ENCODE measurements at regions not wholly inside any gene's neighbourhood (a gene's known extent, or its start where the extent isn't known, plus 50 kb on each side); places are given as distances from the start of the nearest gene placed in this dataset.

- dilution Hi-C loops (cut with MboI; ENCODE audit: extremely low pct_ligation_motif_present, low sequenced_read_pairs) (no loop called here), intact Hi-C loops (cut with micrococcal nuclease) (no loop called here)
- no peak overlapping the region for H3K4me3 ChIP-seq (replicated peaks in 1 of 3; ENCODE audit: insufficient read depth in 1 of 3, low read depth in 1 of 3, low read length in 3 of 3)
- no TSS peak for BruUV-seq (replicated peaks)
- H3K9ac ChIP-seq (replicated peaks; ENCODE audit: extremely low read depth, insufficient read depth, low read length) = no peak overlapping the region
- no peaks in the 10 kb centered on the region for H3K36me3 ChIP-seq (ENCODE audit: control insufficient read depth in 2 of 2, extremely low read depth in 1 of 2, insufficient read depth in 2 of 2, low read length in 2 of 2)
- H3K4me1 ChIP-seq (ENCODE audit: control insufficient read depth, extremely low read depth, insufficient read depth, low read length) = no peaks in the 10 kb centered on the region
- no peak overlapping the region for H2AFZ ChIP-seq (ENCODE audit: low read depth, low read length)
- no peaks in the 10 kb centered on the region for H3K79me2 ChIP-seq (ENCODE audit: control insufficient read depth, insufficient read depth, low read length)
- CTCF ChIA-PET = no interaction called here
- no peaks in the 10 kb centered on the region for H4K20me1 ChIP-seq (replicated peaks; ENCODE audit: control insufficient read depth, extremely low read depth, insufficient read depth, low read length)
- no peaks in the 10 kb centered on the region for H3K9me3 ChIP-seq (replicated peaks; ENCODE audit: control insufficient read depth, insufficient read depth, low read length)
- no peaks in the 10 kb centered on the region for H3K27me3 ChIP-seq (ENCODE audit: control insufficient read depth in 2 of 2, insufficient read depth in 2 of 2, low read length in 2 of 2)
- FAIRE-seq = no peak
- POLR2A ChIA-PET = no interaction called here
- no peak overlapping the region for H3K27ac ChIP-seq (ENCODE audit: insufficient read depth, low read depth, low read length)
- no peak for DNase-seq (ENCODE audit: low read depth, low spot score)
- H3K4me2 ChIP-seq (ENCODE audit: insufficient read depth, low read length) = no peak overlapping the region
- TF ChIP-seq MAX (IDR thresholded peaks at IDR 0.05; ENCODE audit: insufficient read depth, insufficient read length) (no peak), GATA2 (IDR thresholded peaks at IDR 0.05; ENCODE audit: insufficient read depth, insufficient read length, low read depth, low read length) (no peak), FOS (IDR thresholded peaks at IDR 0.05; ENCODE audit: borderline replicate concordance, insufficient read depth, low read length) (no peak), MYC (IDR thresholded peaks at IDR 0.05; ENCODE audit: low read depth, low read length) (no peak), JUN (IDR thresholded peaks at IDR 0.05; ENCODE audit: borderline replicate concordance, insufficient read depth, insufficient read length, low read depth) (no peak), EZH2 (IDR thresholded peaks at IDR 0.05; ENCODE audit: borderline replicate concordance, low read depth, low read length, severe bottlenecking) (no peak), POLR2AphosphoS5 (IDR thresholded peaks at IDR 0.05; ENCODE audit: insufficient read depth, low read depth, low read length) (no peak), CTCF (IDR thresholded peaks at IDR 0.05; ENCODE audit: extremely low read depth in 1 of 2, insufficient read depth in 1 of 2, low read depth in 1 of 2, low read length in 2 of 2) (no peak), POLR2A (IDR thresholded peaks at IDR 0.05; ENCODE audit: low read depth, low read length) (no peak)
- H3K9me1 ChIP-seq (replicated peaks; ENCODE audit: control insufficient read depth, extremely low read depth, insufficient read depth, low read length) = no peaks in the 10 kb centered on the region
These were observed 1398.6 kb upstream of the C9orf72 start for GRCh38 chr9:28971881-28972280.
